B cell (primary cell): ENCODE measurements at regions not wholly inside any gene's neighbourhood (a gene's known extent, or its start where the extent isn't known, plus 50 kb on each side); places are given as distances from the start of the nearest gene placed in this dataset.

ENCODE experiments used
- EZH2 ChIP-seq: IDR thresholded peaks from 2 replicates; pipeline ENCODE4 v1.6.1; 2012; ENCODE audit warnings: borderline replicate concordance, low read depth, mild to moderate bottlenecking, moderate library complexity, low read length; ENCODE audit not compliant: insufficient read depth, poor library complexity, severe bottlenecking
- TF ChIP-seq, protein P1 (sequence below): fragments of 200-600 bp; IDR thresholded peaks from one replicate; pipeline ENCODE4 v1.8.0; 2022; ENCODE audit warnings: antibody characterized with exemption, mild to moderate bottlenecking

GRCh38 chr2:37842732-37843440 lies 82.2 kb upstream of the RMDN2 start:
- TF ChIP-seq, protein P1, sequence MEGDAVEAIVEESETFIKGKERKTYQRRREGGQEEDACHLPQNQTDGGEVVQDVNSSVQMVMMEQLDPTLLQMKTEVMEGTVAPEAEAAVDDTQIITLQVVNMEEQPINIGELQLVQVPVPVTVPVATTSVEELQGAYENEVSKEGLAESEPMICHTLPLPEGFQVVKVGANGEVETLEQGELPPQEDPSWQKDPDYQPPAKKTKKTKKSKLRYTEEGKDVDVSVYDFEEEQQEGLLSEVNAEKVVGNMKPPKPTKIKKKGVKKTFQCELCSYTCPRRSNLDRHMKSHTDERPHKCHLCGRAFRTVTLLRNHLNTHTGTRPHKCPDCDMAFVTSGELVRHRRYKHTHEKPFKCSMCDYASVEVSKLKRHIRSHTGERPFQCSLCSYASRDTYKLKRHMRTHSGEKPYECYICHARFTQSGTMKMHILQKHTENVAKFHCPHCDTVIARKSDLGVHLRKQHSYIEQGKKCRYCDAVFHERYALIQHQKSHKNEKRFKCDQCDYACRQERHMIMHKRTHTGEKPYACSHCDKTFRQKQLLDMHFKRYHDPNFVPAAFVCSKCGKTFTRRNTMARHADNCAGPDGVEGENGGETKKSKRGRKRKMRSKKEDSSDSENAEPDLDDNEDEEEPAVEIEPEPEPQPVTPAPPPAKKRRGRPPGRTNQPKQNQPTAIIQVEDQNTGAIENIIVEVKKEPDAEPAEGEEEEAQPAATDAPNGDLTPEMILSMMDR, result no peak
- TF ChIP-seq EZH2, result no peak
